ENCODE measurements at regions not wholly inside any gene's neighbourhood (a gene's known extent, or its start where the extent isn't known, plus 50 kb on each side); places are given as distances from the start of the nearest gene placed in this dataset.

GRCh38 chr5:125103459-125103858 lies 357.0 kb upstream of the ZNF608 start:
- DNase-seq, result no peak

GRCh38 chr5:125106271-125106670 lies 359.8 kb upstream of the ZNF608 start:
- no peak for DNase-seq

DNA sequence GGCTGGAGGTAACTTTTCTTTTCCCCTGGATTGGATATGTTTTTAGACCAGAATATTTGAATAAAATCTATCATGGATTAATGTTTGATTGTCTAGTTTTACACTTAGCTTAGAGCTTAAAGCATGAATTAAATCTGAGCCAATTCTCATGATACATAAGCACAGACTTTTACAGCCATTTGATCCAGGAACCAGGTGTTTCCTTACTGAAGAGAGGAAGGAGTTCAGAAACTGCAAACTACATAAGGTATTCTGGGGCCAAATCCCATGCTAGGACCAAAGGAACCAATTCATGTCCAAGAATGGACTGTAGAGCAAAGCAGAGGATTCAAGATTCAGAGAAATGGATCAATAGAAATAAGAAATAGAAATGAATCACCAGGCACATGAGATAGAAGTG lies 360.4 kb upstream of the ZNF608 start:
- no peak for DNase-seq

DNA sequence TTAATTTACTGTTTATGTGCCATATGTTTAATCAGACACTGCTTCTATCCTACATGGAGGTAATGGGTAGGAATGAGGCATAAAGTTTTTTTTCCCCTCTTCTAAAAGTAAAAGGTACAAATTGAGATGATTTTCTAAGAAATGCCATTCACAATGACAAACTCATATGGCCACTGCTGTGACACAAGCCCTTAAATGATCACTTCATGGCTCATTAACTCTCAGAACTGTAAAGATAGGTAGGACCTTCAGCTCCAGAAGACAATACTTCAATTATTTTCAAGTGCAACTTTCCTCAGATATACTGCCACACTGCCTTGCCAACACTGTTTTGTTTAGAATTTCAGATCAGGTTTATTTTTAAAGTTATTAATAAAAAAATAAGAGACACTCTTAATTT lies 362.9 kb upstream of the ZNF608 start:
- no peak for DNase-seq

- DNase-seq, result no peak
Measured at GRCh38 chr5:125109816-125110215, 363.4 kb upstream of the ZNF608 start.

- DNase-seq, result no peak
Measured at GRCh38 chr5:125112196-125112595, 365.8 kb upstream of the ZNF608 start.

DNA sequence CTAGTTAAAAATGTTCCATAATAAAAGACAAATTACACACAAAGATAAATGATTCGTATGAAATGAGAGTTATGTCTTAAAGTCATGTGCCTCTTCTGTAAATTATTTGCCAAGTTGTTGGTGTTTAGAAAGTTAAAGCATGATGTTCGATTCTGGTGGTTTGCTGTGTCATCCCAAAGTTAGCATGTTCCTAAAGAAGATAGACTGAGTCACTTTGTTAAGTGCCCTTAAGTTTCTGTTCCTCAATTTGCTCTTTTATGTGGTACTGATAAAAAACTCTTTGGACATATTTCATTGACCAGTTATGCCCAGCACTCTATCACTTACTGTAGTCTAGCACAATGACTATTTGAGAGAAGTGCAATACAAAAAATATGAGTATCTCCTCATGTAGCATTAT lies 366.9 kb upstream of the ZNF608 start:
- DNase-seq, result no peak

DNA sequence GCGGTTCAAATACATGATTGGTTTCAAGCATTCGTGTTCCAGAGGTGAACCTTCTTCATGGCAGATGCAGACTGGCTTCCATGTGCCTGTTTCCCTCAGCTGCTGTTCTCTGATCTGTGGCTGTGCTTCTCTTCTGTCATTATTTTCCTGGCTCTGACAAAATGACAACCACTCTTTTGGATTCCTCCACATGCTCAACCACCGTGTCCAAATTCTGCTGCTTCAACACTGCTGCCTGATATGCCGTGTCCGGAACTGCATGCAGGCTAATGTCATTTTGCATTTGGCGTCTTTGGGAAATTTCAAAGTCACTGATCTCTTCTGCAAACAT lies 368.7 kb upstream of the ZNF608 start:
- DNase-seq, result no peak

DNA sequence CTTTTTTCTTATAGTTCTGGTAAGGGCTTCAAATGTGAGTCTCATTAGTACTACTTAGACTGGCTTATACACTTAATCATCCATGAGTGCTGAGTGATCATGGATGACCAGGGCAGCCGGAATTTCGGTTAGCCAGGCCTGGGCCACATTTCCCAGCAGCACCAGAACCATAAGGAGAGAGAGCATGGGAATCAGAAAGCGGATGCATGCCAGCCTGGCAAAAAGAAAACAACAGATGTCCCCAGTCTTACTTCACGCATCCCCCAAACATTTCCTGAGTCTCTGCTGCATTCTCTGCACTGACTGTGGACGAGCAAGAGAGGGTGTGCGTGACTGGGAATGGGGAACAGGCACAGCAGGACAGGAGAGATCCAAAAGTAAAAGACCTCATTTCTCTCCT lies 371.1 kb upstream of the ZNF608 start:
- no peak for DNase-seq

DNA sequence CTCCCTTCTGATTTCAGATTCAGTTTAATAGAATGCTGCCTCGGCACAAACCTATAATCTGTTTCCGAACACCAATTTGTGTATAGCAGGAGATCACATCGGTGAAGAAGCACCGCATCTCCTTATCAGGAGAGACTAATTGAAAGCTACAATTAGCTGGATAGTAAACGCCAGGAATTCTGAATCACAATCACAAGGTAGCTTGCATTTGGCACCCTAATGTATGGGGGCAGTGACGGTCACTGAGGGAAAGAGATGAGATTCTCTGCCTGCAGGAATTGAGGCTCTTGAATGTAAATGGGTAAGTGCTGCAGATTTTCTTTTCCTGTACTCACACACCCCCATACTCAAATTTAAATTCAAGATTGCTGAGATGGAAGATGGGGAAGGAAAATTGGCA lies 373.6 kb upstream of the ZNF608 start:
- no peak for DNase-seq

GRCh38 chr5:125125031-125125823 lies 378.8 kb upstream of the ZNF608 start:
- no peak for DNase-seq

GRCh38 chr5:125126050-125126449 lies 379.6 kb upstream of the ZNF608 start:
- no peak for DNase-seq

DNA sequence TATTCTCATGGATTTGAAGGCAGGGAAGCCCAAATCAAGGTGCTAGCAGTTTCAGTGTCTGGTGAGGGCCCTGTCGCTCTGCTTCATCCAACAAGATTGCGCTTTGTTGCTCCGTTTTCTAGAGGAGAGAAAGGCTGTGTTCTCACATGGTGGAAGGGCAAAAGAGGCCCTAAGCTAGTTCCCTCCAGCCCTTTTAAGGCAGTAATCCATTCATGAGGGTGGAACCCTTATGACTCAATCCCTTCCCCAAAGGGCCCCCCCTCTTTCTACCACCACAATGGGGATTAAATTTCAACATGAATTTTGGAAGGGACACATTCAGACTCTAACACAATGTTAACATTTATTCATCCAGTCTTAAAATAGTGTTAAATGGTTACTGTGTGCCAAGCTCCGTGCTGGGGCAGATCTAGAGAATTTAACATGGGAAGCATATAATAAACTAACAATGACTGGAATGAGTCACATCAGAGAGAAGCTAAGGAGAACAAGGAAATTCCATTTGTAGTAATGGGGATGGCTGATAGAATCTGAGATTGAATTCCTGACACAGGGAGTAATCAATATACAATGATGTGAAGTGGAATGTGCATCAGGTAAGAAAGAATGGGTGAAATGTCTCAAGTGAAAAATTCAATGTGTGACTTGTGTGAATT lies 382.8 kb upstream of the ZNF608 start:
- DNase-seq, result no peak

- DNase-seq, result no peak
Measured at GRCh38 chr5:125130591-125130990, 384.2 kb upstream of the ZNF608 start.

DNA sequence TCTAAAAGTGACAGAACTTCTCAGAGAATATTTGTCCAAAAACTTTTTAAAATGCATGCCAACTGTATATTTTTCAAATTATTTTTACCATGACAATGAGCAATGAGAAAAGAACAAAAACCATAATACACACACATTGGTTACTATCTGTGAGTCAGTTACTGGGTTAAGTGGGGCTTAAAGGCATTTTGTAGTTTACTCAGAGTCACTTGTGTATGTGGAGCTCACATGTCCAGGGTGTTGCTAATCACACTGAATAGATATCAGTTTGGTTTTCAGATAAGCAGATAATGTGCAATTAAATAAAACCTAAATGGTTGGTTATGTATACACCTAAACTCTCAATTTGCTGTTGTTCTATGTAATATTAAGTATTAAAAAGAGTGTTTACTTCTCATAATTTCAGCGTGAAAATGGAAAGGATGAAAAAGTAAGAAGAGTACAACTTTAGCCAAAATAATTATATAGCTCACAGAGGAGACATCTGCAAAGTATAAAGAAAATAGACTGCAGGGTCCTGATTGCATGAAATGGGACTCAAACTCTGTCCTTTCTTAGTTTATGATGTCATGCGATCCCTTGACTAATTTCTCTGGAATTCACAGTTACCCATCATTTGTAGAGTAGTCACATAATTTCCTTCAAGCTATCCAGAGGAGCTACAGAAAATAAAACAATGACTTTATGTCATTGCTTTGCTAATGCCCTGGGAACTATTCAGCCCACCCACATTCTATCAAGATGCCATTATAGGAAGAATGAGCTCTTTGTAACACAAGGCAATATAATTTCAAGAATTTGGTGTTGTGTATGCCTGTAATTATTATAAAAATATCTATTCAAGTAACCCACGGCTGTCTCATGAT lies 388.0 kb upstream of the ZNF608 start:
- no peak for DNase-seq

GRCh38 chr5:125137535-125137934 lies 391.1 kb upstream of the ZNF608 start:
- no peak for DNase-seq

- no peak for DNase-seq
Measured at GRCh38 chr5:125138266-125138665, 391.8 kb upstream of the ZNF608 start.

DNA sequence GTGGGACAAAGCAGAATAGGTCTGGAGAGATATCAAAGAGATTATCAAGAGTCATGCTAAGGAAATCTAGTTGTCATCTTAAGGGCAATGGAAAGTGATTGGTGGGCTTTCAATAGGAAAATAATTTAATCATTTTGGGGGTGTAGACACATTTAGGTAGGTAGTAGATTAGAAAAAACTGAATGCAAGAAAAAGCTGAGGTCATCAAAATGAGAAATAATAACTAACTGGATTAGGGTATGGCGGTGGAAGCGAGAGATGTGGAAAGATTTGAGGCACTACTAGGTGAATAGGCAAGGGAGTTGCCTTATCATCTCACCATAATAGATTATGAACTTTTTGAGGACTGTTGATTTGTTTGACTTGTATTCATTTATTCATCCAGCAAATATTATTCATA lies 393.2 kb upstream of the ZNF608 start:
- no peak for DNase-seq

- no peak for DNase-seq
Measured at GRCh38 chr5:125140220-125140619, 393.8 kb upstream of the ZNF608 start.

DNA sequence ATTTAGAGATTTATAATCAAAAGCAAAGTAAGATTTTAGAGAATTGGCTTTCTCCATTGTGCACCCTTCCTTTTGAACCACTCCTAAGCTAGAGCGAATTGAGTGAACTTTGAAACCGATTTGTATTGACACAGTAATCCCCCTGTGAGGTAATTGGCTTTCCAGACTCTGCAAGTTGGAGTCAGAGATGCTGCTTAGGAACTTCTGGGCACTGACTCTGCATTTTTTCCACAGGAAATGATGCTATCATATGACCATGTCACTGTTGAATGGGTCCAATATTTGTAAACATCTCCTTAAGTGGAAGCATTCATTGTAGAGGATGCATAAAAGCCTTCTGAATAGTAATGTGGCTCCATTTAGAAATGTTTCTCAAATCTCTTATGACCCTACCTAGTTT lies 394.4 kb upstream of the ZNF608 start:
- DNase-seq, result no peak

DNA sequence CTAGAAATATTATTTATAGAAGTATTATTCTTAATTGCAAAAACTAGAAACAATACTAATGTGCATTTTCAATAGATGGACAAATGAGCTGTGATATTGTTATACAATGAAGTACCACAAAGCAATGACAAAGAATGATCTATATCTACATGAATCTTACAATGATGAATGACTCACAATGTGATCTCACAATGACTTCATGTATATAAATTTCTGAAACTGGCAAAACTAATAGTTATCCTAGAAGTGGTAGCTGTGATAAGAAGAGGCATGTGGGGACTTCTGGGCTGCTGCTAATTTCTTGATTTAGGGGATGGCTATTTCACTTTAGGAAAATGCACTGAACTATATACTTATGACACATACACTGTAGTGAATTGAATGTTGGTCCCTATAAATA lies 396.0 kb upstream of the ZNF608 start:
- no peak for DNase-seq

- no peak for DNase-seq
Measured at GRCh38 chr5:125143011-125143410, 396.6 kb upstream of the ZNF608 start.

DNA sequence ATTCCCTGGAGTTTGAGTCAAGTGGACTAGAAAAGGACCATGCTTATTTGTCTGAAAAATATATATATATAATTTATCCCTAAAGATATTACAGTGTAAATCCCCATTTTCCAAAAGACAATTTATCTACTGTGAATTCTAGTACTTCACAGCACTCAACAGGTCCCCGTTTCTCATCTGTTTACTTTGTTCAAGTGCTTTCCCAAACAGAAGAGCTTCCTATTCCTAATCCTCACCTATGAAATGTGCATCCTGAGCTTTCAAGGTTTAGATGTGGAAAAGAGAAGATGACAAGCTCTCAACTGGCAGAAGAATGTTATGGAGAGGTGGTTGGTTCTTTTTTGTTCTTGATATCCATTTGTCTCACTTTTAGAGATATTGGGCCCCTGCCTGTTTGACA lies 401.6 kb upstream of the ZNF608 start:
- no peak for DNase-seq

- DNase-seq, result no peak
Measured at GRCh38 chr5:125148706-125149105, 402.3 kb upstream of the ZNF608 start.

Data from T-helper 9 cell (primary cell).